SK-N-SH (cell line): ENCODE measurements at regions not wholly inside any gene's neighbourhood (a gene's known extent, or its start where the extent isn't known, plus 50 kb on each side); places are given as distances from the start of the nearest gene placed in this dataset.

ENCODE experiments used
- CTCF ChIA-PET: fragments of 300-600, 350-600 bp; formaldehyde crosslinking; extraction: SDS; loops from one replicate; lab custom pipeline; 2021; lab: Yijun Ruan, JAX
- POLR2A ChIA-PET: fragments of 350-600 bp; sonication (Branson Sonifier 250); formaldehyde crosslinking; extraction: SDS; loops from one replicate; lab custom pipeline; 2020; ENCODE audit warnings: antibody characterized with exemption, inconsistent platforms; lab: Yijun Ruan, JAX
- DNase-seq: peaks from one replicate; pipeline ENCODE4 v3.0.0; 2012
- H2AFZ ChIP-seq: fragments of 200-600 bp; sonication (generic); 2 replicates; pipeline ENCODE4 v1.8.1; 2016; ENCODE audit warnings: antibody characterized with exemption, mild to moderate bottlenecking, low read depth
- H3F3A ChIP-seq: fragments of 200-600 bp; sonication (generic); replicated peaks from 2 replicates; pipeline ENCODE3; 2016; ENCODE audit warnings: antibody characterized with exemption, mild to moderate bottlenecking; ENCODE audit not compliant: insufficient read depth
- H3K27ac ChIP-seq, 2 experiments: fragments of 200-500 bp in 1 of 2; fragments of 200-600 bp in 1 of 2; sonication (Bioruptor generic) in 1 of 2; sonication (generic), shearing (Covaris generic) in 1 of 2; 2 replicates each; pipeline versions ENCODE4 v1.5.1 to v1.6.1; 2014 to 2016; ENCODE audit warnings: low read depth in 2 of 2, inconsistent platforms in 1 of 2, low read length in 1 of 2, mild to moderate bottlenecking in 1 of 2, mixed read lengths in 1 of 2
- H3K27me3 ChIP-seq: fragments of 200-600 bp; sonication (generic), shearing (Covaris generic); 2 replicates; pipeline ENCODE4 v1.6.1; 2016; ENCODE audit warnings: mixed run types; ENCODE audit not compliant: insufficient read depth
- H3K36me3 ChIP-seq, 2 experiments: fragments of 200-500 bp in 1 of 2; fragments of 200-600 bp in 1 of 2; sonication (Bioruptor generic) in 1 of 2; sonication (generic) in 1 of 2; replicated peaks in 1 of 2; 2 replicates each; pipeline versions ENCODE3 to v1.5.1; 2014 to 2016; ENCODE audit warnings: low read length in 1 of 2, mild to moderate bottlenecking in 1 of 2; ENCODE audit not compliant: insufficient read depth in 2 of 2, control insufficient read depth in 1 of 2
- H3K4me1 ChIP-seq, 2 experiments: fragments of 200-500 bp in 1 of 2; fragments of 200-600 bp in 1 of 2; sonication (Bioruptor generic) in 1 of 2; sonication (generic), shearing (Covaris generic) in 1 of 2; 2 replicates each; pipeline versions ENCODE4 v1.5.1 to v1.6.1; 2014 to 2016; ENCODE audit warnings: low read depth in 1 of 2, low read length in 1 of 2, mixed run types in 1 of 2; ENCODE audit not compliant: insufficient read depth in 2 of 2, control insufficient read depth in 1 of 2
- H3K4me2 ChIP-seq: fragments of 200-600 bp; sonication (generic), shearing (Covaris generic); 2 replicates; pipeline ENCODE4 v1.6.1; 2017; ENCODE audit warnings: mixed run types
- H3K4me3 ChIP-seq, 2 experiments: fragments of 200-500 bp in 1 of 2; fragments of 200-600 bp in 1 of 2; sonication (Bioruptor generic) in 1 of 2; sonication (generic), shearing (Covaris generic) in 1 of 2; 2 replicates each; pipeline versions ENCODE4 v1.5.1 to v1.8.1; 2014 to 2016; ENCODE audit warnings: low read depth in 2 of 2, inconsistent platforms in 1 of 2, low read length in 1 of 2, mild to moderate bottlenecking in 1 of 2, mixed read lengths in 1 of 2, moderate library complexity in 1 of 2
- H3K79me2 ChIP-seq: fragments of 200-600 bp; sonication (generic); 2 replicates; pipeline ENCODE4 v1.8.1; 2017; ENCODE audit warnings: mild to moderate bottlenecking; ENCODE audit not compliant: insufficient read depth
- H3K9ac ChIP-seq: fragments of 200-600 bp; sonication (generic); 2 replicates; pipeline ENCODE4 v1.6.1; 2017; ENCODE audit warnings: mixed run types
- H3K9me2 ChIP-seq: fragments of 200-600 bp; sonication (generic); 2 replicates; pipeline ENCODE4 v1.6.1; 2017; ENCODE audit warnings: mixed run types
- H3K9me3 ChIP-seq: fragments of 200-600 bp; sonication (generic); 2 replicates; pipeline ENCODE4 v1.6.1; 2017; ENCODE audit warnings: mixed run types, mild to moderate bottlenecking, moderate library complexity
- H4K20me1 ChIP-seq: fragments of 200-600 bp; sonication (generic); 2 replicates; pipeline ENCODE4 v1.6.1; 2017; ENCODE audit warnings: mild to moderate bottlenecking, mixed run types; ENCODE audit not compliant: insufficient read depth
- CHD2 ChIP-seq: fragments of 150-350 bp; IDR thresholded peaks from 2 replicates; pipeline ENCODE4 v1.6.1; 2018; ENCODE audit warnings: low read length; ENCODE audit not compliant: partially characterized antibody
- ELF1 ChIP-seq: IDR thresholded peaks from 2 replicates; pipeline ENCODE4 v1.4.0; 2012
- EZH2phosphoT487 ChIP-seq: fragments of 200-600 bp; sonication (generic); IDR thresholded peaks from 2 replicates; pipeline ENCODE4 v1.6.1; 2017; ENCODE audit warnings: low read depth, mixed run types, mild to moderate bottlenecking, antibody characterized with exemption, moderate library complexity, borderline replicate concordance
- FOSL2 ChIP-seq: IDR thresholded peaks from 2 replicates; pipeline ENCODE4 v1.4.0; 2012; ENCODE audit warnings: low read depth, mild to moderate bottlenecking, moderate library complexity, borderline replicate concordance
- JUND ChIP-seq: IDR thresholded peaks from 2 replicates; pipeline ENCODE4 v1.4.0; 2012
- NFIC ChIP-seq: IDR thresholded peaks from 2 replicates; pipeline ENCODE4 v1.4.0; 2012; ENCODE audit warnings: borderline replicate concordance
- POLR2AphosphoS5 ChIP-seq: IDR thresholded peaks from 2 replicates; pipeline ENCODE4 v1.6.1; 2012; ENCODE audit warnings: low read depth, low read length
- RAD21 ChIP-seq: IDR thresholded peaks from 2 replicates; pipeline ENCODE4 v1.6.1; 2012; ENCODE audit warnings: mild to moderate bottlenecking, low read length
- RCOR1 ChIP-seq: fragments of 150-350 bp; IDR thresholded peaks from 2 replicates; pipeline ENCODE4 v1.6.1; 2017; ENCODE audit warnings: antibody characterized with exemption, low read length
- SMC3 ChIP-seq: IDR thresholded peaks from 2 replicates; pipeline ENCODE4 v1.6.1; 2012; ENCODE audit warnings: low read depth, low read length, improper control_type of control experiment
- TCF12 ChIP-seq: IDR thresholded peaks from 2 replicates; pipeline ENCODE4 v1.4.0; 2012
- WGBS: methylation state at CpG from one replicate; pipeline ENCODE4 v1.1.6; 2017; ENCODE audit warnings: low lambda C conversion rate; 5-methylcytosine and 5-hydroxymethylcytosine counted together
- TF ChIP-seq, protein P1 (sequence below): IDR thresholded peaks from 2 replicates; pipeline ENCODE4 v1.4.0; 2012; ENCODE audit warnings: low read depth, borderline replicate concordance
- TF ChIP-seq, protein P2 (sequence below): IDR thresholded peaks from 2 replicates; pipeline ENCODE4 v1.6.1; 2012; ENCODE audit warnings: mild to moderate bottlenecking, low read depth, low read length, moderate library complexity
- TF ChIP-seq, protein P3 (sequence below): fragments of 150-350 bp; IDR thresholded peaks from 2 replicates; pipeline ENCODE4 v1.6.1; 2016; ENCODE audit warnings: mild to moderate bottlenecking, low read depth, low read length

DNA sequence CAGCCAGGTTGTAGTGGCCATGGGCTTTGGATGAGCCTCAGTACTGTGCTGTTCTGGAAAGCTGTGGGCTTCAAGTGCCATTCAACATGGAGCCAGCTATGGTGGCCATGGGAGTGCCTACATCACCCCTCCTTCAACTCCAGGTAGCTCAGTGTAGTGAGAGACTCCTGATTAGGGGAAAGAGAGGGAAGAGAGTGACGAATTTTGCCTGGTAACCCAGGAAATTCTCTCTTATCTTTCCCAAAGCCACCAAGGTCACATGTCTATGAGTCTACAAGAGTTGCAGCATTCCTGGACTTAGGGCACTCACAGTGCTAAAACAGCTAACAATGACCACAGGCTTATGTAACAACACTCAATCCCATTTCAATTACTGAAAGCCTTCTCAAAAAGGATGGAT, 81.7 kb upstream of the SPTLC1 start:
- Histone ChIP-seq H3F3A (no peaks in the 10 kb centered on the region), H3K9me2 (no peaks in the 10 kb centered on the region), H3K4me1 (no peaks in the 10 kb centered on the region; a peak in 1 of 4 replicates), H3K79me2 (no peaks in the 10 kb centered on the region), H3K4me2 (no peak overlapping the region), H3K36me3 (no peaks in the 10 kb centered on the region), H2AFZ (no peak overlapping the region), H4K20me1 (no peaks in the 10 kb centered on the region), H3K9ac (no peak overlapping the region), H3K27ac (no peak overlapping the region), H3K9me3 (no peaks in the 10 kb centered on the region), H3K27me3 (no peaks in the 10 kb centered on the region), H3K4me3 (no peak overlapping the region)
- no peak for DNase-seq
- 0% methylated on average over 1 of the region's 1 CpG for WGBS
- ChIA-PET POLR2A (no interaction called here), CTCF (no interaction called here)
- TF ChIP-seq SMC3: no peak
- TF ChIP-seq EZH2phosphoT487: no peak

DNA sequence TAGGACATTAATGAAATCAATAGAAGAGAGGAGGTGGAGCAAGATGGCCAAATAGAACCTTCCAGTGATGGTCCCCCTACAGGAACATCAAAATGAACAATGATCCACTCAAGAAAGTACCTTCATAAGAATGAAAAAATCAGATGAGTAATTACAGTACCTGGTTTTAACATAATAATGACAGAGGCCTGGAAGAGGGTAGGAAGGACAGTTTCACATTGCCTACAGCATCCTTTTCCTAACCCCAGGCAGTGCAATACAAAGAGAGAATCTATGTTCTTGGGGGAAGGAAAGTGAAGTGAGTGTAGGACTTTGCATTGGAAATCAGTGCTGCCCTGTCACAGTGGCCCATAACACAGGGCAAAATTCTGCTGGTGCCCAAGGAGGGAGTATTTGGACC, 81.2 kb upstream of the SPTLC1 start:
- H3K9me3 ChIP-seq: no peaks in the 10 kb centered on the region
- H3K79me2 ChIP-seq: no peaks in the 10 kb centered on the region
- H4K20me1 ChIP-seq: no peaks in the 10 kb centered on the region
- DNase-seq: no peak
- H3K27ac ChIP-seq: no peak overlapping the region
- no peaks in the 10 kb centered on the region for H3K9me2 ChIP-seq
- H3K4me2 ChIP-seq: no peak overlapping the region
- H3K9ac ChIP-seq: no peak overlapping the region
- no peak overlapping the region for H3K4me3 ChIP-seq
- no peaks in the 10 kb centered on the region for H3K27me3 ChIP-seq
- no peaks in the 10 kb centered on the region; a peak in 1 of 4 replicates for H3K4me1 ChIP-seq
- H3K36me3 ChIP-seq: no peaks in the 10 kb centered on the region
- TF ChIP-seq CHD2: no peak
- no peak for TF ChIP-seq POLR2AphosphoS5
- H2AFZ ChIP-seq: no peak overlapping the region
- ChIA-PET POLR2A (no interaction called here), CTCF (interaction anchor here (1.4 kb wide), 1 partner anchor 57 kb away, joined by 4 read pairs; no protein-coding TSS in a partner anchor)
- no peaks in the 10 kb centered on the region for H3F3A ChIP-seq

DNA sequence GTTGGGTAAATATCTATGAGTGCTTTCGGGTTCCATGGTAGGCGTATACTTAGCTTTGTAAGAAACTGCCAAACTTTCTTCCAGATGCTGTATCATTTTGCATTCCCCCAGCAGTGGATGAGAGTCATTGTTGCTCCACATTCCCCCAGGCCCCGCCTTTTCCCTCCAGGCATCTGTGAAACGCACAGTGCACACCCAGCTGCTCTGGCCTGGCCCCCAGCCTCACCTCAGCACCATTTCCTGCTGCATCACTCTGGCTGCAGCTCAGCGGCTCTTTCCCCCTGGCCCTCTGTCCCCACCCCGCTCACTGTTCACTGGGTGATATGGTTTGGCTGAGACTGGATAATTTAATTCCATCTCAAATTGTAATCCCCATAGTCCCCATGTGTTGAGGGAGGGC, 76.6 kb upstream of the SPTLC1 start:
- no peak overlapping the region for H3K9ac ChIP-seq
- no peaks in the 10 kb centered on the region; a peak in 1 of 4 replicates for H3K4me1 ChIP-seq
- no peaks in the 10 kb centered on the region for H4K20me1 ChIP-seq
- ChIA-PET CTCF (interaction anchor here (1.6 to 1.7 kb wide), 2 partner anchors 52 to 54 kb away, joined by 5 to 8 read pairs; no protein-coding TSS in a partner anchor), POLR2A (no interaction called here)
- H3K27me3 ChIP-seq: no peaks in the 10 kb centered on the region
- no peaks in the 10 kb centered on the region for H3K79me2 ChIP-seq
- H3K9me2 ChIP-seq: no peaks in the 10 kb centered on the region
- WGBS: 82% methylated on average over 6 of the region's 6 CpGs
- H3F3A ChIP-seq: no peaks in the 10 kb centered on the region
- peak; percentile 47 for DNase-seq
- no peak overlapping the region for H3K4me3 ChIP-seq
- H3K9me3 ChIP-seq: no peaks in the 10 kb centered on the region
- no peak overlapping the region for H2AFZ ChIP-seq
- no peak overlapping the region for H3K4me2 ChIP-seq
- TF ChIP-seq FOSL2 (no peak), TCF12 (no peak), RAD21 (no peak), NFIC (no peak), ELF1 (no peak), RCOR1 (no peak), JUND (no peak)
- TF ChIP-seq, protein P1, sequence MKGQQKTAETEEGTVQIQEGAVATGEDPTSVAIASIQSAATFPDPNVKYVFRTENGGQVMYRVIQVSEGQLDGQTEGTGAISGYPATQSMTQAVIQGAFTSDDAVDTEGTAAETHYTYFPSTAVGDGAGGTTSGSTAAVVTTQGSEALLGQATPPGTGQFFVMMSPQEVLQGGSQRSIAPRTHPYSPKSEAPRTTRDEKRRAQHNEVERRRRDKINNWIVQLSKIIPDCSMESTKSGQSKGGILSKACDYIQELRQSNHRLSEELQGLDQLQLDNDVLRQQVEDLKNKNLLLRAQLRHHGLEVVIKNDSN: no peak
- TF ChIP-seq, protein P2, sequence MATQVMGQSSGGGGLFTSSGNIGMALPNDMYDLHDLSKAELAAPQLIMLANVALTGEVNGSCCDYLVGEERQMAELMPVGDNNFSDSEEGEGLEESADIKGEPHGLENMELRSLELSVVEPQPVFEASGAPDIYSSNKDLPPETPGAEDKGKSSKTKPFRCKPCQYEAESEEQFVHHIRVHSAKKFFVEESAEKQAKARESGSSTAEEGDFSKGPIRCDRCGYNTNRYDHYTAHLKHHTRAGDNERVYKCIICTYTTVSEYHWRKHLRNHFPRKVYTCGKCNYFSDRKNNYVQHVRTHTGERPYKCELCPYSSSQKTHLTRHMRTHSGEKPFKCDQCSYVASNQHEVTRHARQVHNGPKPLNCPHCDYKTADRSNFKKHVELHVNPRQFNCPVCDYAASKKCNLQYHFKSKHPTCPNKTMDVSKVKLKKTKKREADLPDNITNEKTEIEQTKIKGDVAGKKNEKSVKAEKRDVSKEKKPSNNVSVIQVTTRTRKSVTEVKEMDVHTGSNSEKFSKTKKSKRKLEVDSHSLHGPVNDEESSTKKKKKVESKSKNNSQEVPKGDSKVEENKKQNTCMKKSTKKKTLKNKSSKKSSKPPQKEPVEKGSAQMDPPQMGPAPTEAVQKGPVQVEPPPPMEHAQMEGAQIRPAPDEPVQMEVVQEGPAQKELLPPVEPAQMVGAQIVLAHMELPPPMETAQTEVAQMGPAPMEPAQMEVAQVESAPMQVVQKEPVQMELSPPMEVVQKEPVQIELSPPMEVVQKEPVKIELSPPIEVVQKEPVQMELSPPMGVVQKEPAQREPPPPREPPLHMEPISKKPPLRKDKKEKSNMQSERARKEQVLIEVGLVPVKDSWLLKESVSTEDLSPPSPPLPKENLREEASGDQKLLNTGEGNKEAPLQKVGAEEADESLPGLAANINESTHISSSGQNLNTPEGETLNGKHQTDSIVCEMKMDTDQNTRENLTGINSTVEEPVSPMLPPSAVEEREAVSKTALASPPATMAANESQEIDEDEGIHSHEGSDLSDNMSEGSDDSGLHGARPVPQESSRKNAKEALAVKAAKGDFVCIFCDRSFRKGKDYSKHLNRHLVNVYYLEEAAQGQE: no peak
- TF ChIP-seq, protein P3, sequence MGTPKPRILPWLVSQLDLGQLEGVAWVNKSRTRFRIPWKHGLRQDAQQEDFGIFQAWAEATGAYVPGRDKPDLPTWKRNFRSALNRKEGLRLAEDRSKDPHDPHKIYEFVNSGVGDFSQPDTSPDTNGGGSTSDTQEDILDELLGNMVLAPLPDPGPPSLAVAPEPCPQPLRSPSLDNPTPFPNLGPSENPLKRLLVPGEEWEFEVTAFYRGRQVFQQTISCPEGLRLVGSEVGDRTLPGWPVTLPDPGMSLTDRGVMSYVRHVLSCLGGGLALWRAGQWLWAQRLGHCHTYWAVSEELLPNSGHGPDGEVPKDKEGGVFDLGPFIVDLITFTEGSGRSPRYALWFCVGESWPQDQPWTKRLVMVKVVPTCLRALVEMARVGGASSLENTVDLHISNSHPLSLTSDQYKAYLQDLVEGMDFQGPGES: no peak
- H3K27ac ChIP-seq: no peak overlapping the region
- H3K36me3 ChIP-seq: no peaks in the 10 kb centered on the region
